ENCODE measurements at regions not wholly inside any gene's neighbourhood (a gene's known extent, or its start where the extent isn't known, plus 50 kb on each side); places are given as distances from the start of the nearest gene placed in this dataset.

- no peak overlapping the region for H3K4me3 ChIP-seq (ENCODE audit: low read length)
- no peak overlapping the region for H3K27ac ChIP-seq (ENCODE audit: low read depth, low read length)
- H4K20me1 ChIP-seq (ENCODE audit: control insufficient read depth, insufficient read depth, low read depth, low read length) = no peaks in the 10 kb centered on the region
- no peaks in the 10 kb centered on the region for H3K27me3 ChIP-seq (ENCODE audit: control insufficient read depth, low read length)
- no peak for TF ChIP-seq EZH2phosphoT487 (IDR thresholded peaks at IDR 0.05; ENCODE audit: borderline replicate concordance, low read length)
- no peak for TF ChIP-seq CTCF (IDR thresholded peaks at IDR 0.05; ENCODE audit: low read depth, low read length, poor library complexity, severe bottlenecking)
- no peaks in the 10 kb centered on the region for H3K79me2 ChIP-seq (ENCODE audit: control insufficient read depth, low read length)
- H3K4me1 ChIP-seq (ENCODE audit: control insufficient read depth, low read length) = no peaks in the 10 kb centered on the region
- H3K9me3 ChIP-seq (ENCODE audit: control insufficient read depth, insufficient read depth, low read length) = no peaks in the 10 kb centered on the region
- H3K4me2 ChIP-seq (ENCODE audit: low read length) = no peak overlapping the region
- no peaks in the 10 kb centered on the region for H3F3A ChIP-seq (ENCODE audit: control insufficient read depth, insufficient read depth)
- no peaks in the 10 kb centered on the region for H3K36me3 ChIP-seq (ENCODE audit: control insufficient read depth, low read length)
- H3K9me2 ChIP-seq (replicated peaks; ENCODE audit: control insufficient read depth, low read length) = no peaks in the 10 kb centered on the region
These were observed 287.4 kb downstream of the BRD1 start for GRCh38 chr22:49540084-49540912.

GRCh38 chr22:49538006-49538405, 289.7 kb downstream of the BRD1 start:
- H3F3A ChIP-seq (ENCODE audit: control insufficient read depth, insufficient read depth) = no peaks in the 10 kb centered on the region
- H3K79me2 ChIP-seq (ENCODE audit: control insufficient read depth, low read length) = no peaks in the 10 kb centered on the region
- no peaks in the 10 kb centered on the region for H3K36me3 ChIP-seq (ENCODE audit: control insufficient read depth, low read length)
- H3K9me2 ChIP-seq (replicated peaks; ENCODE audit: control insufficient read depth, low read length) = no peaks in the 10 kb centered on the region
- H4K20me1 ChIP-seq (ENCODE audit: control insufficient read depth, insufficient read depth, low read depth, low read length) = no peaks in the 10 kb centered on the region
- no peak overlapping the region for H3K4me3 ChIP-seq (ENCODE audit: low read length)
- no peak overlapping the region for H3K4me2 ChIP-seq (ENCODE audit: low read length)
- no peak overlapping the region for H3K27ac ChIP-seq (ENCODE audit: low read depth, low read length)
- H3K4me1 ChIP-seq (ENCODE audit: control insufficient read depth, low read length) = no peaks in the 10 kb centered on the region
- no peaks in the 10 kb centered on the region for H3K27me3 ChIP-seq (ENCODE audit: control insufficient read depth, low read length)
- TF ChIP-seq EZH2phosphoT487 (IDR thresholded peaks at IDR 0.05; ENCODE audit: borderline replicate concordance, low read length) = no peak
- no peak for TF ChIP-seq CTCF (IDR thresholded peaks at IDR 0.05; ENCODE audit: low read depth, low read length, poor library complexity, severe bottlenecking)
- no peaks in the 10 kb centered on the region for H3K9me3 ChIP-seq (ENCODE audit: control insufficient read depth, insufficient read depth, low read length)

- Histone ChIP-seq H3K79me2 (ENCODE audit: control insufficient read depth, low read length) (no peaks in the 10 kb centered on the region), H3K27ac (ENCODE audit: low read depth, low read length) (no peak overlapping the region), H3K4me3 (ENCODE audit: low read length) (no peak overlapping the region), H3K36me3 (ENCODE audit: control insufficient read depth, low read length) (no peaks in the 10 kb centered on the region), H4K20me1 (ENCODE audit: control insufficient read depth, insufficient read depth, low read depth, low read length) (no peaks in the 10 kb centered on the region), H3F3A (ENCODE audit: control insufficient read depth, insufficient read depth) (no peaks in the 10 kb centered on the region), H3K27me3 (ENCODE audit: control insufficient read depth, low read length) (no peaks in the 10 kb centered on the region), H3K4me1 (ENCODE audit: control insufficient read depth, low read length) (no peaks in the 10 kb centered on the region), H3K9me3 (ENCODE audit: control insufficient read depth, insufficient read depth, low read length) (no peaks in the 10 kb centered on the region), H3K4me2 (ENCODE audit: low read length) (no peak overlapping the region), H3K9me2 (replicated peaks; ENCODE audit: control insufficient read depth, low read length) (no peaks in the 10 kb centered on the region)
- TF ChIP-seq EZH2phosphoT487 (IDR thresholded peaks at IDR 0.05; ENCODE audit: borderline replicate concordance, low read length) = no peak
- no peak for TF ChIP-seq CTCF (IDR thresholded peaks at IDR 0.05; ENCODE audit: low read depth, low read length, poor library complexity, severe bottlenecking)
These were observed 291.0 kb downstream of the BRD1 start for GRCh38 chr22:49536571-49537131.
